HG02981 (cell line): ENCODE measurements at regions not wholly inside any gene's neighbourhood (a gene's known extent, or its start where the extent isn't known, plus 50 kb on each side); places are given as distances from the start of the nearest gene placed in this dataset.

Experiments used
- ATAC-seq: cut with Tn5 transposase; IDR thresholded peaks from one replicate; pipeline ENCODE4 v1.9.1; 2021; ENCODE audit warnings: mild to moderate bottlenecking, moderate library complexity; ENCODE audit not compliant: unreplicated experiment

DNA sequence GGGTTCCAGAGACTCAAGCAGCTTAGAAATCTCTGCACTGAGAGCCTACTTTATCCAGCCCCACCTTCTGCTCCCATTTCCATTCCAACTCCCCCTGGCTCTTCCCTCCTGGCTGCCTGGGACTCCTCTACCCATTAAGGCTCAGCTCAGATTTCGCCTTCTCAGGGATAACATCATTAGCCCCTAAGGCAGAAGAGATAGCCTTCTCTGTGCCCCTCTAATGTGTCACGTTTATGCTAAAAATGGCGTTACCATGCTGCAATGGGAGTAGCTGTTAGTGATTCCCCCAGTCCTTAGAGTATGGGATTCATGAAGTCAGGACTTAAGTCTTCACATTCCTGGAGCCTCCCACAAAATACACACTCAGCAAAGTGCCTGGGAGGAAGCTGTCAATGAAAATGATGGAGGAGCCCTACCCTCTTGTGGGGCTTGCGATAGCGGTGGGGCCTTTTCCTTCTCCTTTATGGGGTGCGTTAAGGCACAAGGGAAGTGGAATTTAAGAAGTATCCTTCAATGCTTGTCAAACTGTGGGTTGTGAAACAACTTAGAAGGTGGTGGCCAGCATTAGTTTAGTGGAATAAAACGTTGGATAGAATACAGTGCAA is 144.7 kb upstream of the COPS8 start:
- no peak for ATAC-seq

DNA sequence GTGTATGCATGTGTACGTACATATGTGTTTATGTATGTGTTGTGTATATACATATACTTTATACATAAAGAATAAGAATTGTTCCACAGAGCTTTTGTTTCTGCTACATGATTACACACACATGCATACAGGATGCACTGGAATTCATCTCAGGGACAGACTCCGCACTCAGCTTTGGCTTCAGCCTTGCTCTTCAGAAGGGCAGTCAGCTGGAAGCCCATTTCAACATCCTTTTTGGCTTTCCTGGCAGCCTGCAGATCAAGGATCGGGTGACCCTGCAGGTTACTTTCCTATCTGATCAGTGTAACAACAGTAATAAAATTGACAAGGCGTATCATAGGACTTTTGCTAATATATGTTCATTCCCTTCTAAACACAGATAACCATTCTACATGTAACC is 144.1 kb upstream of the COPS8 start:
- ATAC-seq = no peak

DNA sequence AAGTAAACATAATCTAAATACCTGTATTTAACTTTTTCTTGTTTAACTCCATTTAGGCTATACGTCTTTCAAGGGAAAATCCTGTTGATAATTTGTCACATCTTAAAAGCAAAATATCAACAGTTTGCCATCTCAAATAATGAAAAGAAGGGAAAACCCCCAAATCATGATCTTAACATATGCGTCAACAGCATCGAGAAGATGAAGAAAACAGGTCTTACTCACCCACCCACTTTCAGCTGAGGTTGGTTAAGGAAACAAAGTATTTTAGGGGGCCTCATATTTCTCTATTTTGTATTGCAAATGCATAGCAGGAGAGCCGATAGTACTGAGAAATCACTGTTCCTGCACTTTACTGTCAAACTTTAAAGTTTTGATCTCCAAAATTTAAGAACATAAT is 143.1 kb upstream of the COPS8 start:
- no peak for ATAC-seq

DNA sequence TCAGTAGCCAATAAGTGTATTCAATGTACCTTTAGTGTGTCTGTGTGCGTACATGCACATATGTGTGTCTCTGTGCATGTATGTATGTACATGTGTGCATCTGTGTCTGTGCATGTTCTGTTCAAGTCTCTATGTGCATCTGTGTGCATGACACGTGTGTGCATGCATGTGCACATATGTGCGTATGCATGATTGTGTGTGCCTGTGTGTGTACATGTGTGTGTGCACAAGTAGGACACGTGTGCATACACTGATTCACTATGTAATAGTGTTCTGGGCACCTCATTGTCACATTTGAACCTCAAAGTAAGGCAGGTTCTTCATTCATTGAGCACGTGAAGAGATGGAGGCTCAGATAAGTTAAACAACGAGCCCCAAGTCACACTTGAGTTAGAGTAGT is 142.6 kb upstream of the COPS8 start:
- no peak for ATAC-seq

DNA sequence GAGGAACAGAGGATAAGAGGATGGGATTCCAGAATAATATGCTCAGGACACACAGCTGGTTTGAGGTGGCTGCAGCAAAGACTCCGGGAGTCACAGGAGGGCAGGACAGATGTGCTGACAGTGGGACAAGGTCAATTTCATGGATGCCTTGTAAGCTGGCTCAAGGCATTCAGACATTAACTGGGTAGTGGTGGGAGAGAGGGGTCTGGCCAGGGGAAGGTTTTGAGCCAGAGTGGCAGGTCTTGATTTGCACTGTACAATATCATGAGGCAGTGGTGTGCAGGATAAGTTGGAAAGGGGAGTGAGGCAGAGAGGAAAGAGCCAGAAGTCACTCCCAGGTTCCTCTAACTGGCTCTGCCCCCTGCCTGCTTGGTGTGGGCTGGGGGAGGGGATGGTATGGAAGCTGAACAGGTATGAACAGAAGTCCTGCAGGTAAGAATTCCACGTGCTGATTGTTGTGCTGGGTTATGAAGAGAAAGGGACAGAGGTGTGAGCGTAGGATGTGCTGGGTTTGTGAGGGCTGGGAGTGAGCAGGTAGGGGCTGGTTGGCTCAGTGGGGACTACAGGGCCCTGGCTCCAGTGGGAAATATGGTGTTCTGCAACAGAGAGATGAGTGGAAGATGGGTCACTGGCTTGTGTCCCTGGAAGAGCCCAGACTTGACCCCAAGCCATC is 141.7 kb upstream of the COPS8 start:
- no peak for ATAC-seq

DNA sequence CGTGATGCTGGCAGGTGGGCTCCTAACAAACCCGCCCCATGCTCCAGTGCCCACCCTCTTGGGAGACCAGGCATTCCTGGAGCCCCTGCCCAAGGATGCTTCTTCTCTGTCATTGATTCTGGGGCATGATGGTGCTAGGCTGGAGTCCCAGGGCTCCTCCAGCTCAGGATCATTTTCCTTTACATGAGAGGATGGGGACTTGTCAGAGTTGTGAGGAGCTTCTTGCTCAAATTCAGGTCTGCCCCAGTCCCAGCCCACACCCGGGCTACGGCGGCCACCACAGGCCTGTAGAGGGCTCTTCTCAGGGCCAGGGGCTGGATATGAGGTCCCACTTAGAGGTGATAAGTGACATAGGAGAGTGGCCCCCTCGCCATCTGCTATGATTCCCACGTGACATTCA is 141.1 kb upstream of the COPS8 start:
- no peak for ATAC-seq

DNA sequence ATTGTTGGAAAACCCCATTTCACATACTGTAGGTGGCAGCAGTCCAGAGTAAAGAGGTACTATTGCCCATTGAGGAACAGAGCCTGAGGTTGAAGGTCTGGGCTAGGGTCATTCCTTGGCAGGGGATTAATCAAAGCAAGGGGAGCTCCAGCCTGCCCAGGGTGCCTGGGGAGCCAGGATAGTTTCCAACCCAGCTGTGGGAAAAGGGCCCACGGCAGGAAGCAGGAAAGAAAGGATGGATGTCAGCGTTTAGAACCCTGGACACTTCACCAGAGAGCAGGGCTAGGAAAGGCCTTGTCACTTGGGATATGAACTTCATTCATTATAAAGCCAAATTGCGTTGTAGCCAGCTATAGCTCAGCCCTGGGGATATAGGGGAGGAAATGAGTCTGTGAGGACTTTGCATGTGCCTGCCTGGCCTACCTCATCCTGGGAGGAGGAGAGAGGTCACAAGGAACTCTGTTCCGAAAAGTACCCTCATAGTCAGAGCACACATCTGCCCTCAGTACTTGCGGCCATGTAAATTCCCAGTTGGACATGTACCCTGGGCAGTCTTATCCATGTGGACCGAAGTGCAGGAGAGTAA is 140.2 kb upstream of the COPS8 start:
- ATAC-seq = no peak

DNA sequence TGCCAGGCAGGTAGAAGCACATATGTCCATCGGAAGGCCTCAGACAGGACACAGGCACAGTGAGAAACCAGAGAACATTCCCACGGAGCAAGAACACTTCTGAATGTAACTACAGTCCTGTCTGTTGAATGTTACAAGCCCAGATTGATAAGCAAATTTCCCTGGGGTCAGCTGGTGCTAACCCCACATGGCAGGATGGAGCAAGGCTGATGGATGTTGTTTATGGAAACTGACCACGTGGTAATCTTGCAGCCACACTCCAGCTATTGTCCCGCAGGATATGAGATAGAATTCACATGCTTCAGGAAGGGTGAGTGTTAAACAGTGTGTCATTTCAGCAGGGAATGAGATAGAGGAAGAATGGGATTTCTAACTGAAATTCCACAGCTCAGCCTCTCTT is 138.8 kb upstream of the COPS8 start:
- ATAC-seq = no peak

DNA sequence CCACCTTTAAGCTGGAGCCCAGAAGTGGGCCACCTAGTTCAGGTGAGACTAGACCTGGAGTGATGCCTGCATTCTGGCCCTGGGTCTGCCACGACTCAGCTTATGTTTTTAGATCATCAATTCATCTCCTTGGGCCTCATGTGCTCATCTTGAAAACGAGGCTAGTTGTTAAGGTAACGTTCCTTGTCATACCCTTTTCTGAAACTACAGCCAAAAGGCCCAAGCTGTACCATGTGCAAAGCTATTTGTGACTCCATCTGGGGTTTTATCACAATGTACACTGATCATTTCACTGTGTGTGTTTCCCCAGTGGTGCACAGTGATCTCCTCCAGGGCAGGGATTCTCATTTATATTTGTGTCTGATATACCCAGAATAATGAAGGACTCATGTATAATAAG is 138.4 kb upstream of the COPS8 start:
- no peak for ATAC-seq

DNA sequence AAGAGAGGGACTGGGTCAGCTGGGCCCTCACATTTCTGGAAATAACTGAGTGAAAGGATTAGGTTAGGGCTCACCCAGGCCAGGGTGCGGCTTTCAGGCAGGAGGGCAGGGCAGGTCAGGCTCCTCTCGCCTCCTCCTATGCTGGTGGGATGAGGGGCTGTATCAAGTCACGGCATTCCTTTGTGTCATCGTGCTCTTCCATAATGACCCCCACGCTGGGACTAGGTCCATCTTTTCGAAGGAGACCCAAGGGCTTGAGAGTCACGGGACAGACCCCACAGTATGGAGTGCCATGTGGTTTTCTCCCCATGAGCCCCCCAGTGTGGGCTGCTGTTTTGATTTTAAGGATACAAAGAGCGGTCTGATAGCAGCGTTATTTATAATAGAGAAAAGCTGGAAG is 137.8 kb upstream of the COPS8 start:
- no peak for ATAC-seq

DNA sequence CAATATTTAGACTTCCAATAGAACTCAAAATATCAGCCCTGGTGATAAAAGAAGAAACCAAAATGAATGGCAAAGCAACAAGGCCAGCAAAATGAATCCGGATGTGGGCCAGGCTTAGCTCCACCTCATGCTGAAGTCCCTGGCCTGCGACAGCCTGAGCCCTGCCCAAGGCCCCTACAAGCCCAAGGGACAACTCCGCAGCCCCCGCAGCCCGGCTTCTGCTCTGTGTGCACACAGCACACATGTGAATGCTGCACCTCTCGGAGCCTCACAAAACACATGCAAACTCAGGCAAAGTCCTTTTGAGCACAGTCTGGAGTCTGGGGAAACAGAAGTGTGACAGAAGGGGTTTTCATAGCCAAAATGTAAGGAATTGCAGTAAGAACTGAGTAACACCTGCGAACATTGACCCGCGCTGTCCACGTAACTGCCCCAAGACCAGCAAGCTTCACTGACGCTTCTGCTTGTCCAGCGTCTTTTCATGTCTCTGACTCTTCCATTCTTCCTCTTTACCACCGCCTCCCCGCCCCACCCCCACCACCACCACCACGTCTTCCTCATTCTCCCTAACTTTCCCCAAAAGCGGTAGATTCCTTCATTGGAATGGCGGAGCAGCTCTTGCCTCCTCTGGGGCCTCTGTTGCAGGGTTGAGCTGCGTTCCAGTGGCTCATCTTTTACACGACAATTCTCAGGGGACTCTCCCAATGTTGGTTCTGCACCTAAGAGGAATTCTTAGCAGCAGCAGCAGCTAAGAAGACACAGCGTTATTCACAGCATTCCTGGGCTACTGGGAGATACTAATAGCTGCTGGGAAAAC is 136.4 kb upstream of the COPS8 start:
- no peak for ATAC-seq

DNA sequence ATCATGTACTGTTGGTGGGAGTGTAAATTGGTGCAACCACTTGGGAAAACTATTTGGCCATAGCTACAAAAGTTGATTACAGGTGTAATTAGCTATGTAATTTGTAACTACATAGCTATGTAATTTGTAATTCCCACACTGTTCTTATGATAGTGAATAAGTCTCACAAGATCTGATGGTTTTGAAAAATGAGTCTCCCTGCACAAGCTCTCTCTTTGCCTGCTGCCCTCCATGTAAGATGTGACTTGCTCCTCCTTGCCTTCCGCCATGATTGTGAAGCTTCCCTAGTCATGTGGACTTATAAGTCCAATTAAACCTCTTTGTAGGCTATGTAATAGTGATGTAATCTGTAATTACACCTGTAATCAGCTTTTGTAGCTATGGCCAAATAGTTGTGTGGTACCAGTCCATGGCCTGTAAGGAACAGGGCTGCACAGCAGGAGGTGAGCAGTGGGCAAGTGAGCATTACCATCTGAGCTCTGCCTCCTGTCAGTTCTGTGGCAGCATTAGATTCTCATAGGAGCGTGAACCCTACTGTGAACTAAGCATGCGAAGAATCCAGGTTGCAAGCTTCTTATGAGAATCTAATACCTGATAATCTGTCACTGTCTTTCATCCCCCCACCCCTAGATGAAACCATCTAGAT is 133.7 kb upstream of the COPS8 start:
- ATAC-seq = no peak

DNA sequence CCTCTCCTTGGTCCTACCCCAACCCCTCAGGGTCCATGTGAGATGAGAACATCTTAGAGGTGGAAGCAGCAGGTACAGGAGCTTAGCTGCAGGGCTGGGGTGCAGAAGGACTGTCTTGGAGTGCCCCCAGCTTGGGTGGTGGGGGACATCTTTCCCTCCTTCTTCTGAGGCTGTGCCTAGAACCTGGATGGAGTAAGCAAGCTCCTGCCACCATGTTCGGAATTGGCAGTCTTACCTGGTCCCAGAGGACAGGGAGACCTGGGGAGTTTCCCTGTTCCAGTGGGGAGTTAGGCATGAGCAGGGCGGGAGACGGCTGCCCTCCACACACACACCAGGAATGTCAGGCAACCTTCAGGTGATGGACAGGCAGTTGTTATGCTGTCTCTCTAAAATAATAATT is 131.0 kb upstream of the COPS8 start:
- no peak for ATAC-seq

DNA sequence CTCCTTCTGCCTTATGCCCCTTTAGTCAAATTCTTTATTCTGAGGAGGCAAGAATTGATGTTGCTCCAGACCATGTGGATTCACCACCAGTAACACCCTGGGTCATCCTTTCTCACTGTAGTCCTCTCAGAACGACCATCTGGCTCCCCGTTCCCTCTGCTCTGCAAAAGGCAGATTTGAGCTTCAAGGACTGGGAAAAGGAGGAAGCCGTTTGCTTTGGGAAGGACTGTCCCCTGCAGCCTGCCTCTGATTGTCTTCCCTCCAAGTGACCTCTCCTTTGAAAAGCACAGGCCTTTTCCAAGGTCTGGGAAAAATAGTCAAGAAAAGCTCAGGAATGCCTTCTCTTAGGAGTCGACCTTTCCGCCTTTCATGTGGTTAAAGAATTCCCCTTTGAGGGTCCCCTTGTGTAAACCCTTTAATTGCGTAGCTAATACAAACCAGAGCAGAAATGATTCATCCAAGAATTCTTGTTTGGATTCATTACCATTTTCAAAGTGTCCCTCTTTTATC is 130.1 kb upstream of the COPS8 start:
- ATAC-seq = no peak

DNA sequence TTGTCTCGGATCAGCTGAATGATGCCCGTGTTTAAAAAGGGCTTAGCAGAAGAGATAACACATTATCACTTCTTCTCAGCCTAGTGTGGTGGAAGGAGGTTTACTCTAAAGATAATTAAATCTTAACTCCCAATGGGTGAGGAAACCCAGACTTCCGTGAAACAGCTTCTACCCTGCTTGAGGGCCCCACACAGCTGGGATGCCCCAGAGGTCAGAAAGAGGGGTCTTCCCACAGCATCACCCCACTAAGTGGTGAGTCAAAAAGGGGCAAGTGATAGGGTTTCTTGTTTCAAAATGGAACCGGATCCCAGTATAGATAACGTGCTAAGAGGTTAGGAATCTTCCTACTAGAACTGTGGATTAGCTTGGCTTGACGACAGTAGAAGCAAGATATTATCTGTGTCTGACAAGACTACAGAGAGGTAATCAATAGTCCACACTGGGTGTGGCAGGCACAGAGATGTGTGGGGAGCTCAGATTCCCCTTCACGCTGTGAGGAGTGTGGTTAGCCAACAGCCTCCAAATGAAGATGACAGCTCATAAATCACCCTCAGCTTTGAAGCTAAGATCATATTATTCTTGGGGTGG is 129.6 kb upstream of the COPS8 start:
- no peak for ATAC-seq

DNA sequence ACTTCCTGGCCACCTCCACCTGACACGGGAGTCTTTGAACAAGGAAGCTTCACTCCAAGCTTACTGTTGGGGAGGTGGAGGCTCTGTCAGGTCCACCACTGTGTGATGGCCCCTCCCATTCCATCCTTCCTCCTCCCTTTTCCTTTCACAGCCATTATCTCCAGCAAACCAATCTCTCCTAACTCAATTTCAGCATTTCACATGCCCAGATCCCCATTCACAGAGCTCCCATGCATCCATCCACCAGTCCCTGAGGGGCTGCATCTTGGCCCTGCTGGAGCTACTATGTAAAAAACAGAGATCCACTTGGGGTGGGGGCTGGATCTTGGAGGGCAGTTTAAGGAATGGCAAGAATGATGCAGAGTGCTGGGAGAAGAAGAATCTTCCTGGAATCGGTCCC is 129.0 kb upstream of the COPS8 start:
- no peak for ATAC-seq

DNA sequence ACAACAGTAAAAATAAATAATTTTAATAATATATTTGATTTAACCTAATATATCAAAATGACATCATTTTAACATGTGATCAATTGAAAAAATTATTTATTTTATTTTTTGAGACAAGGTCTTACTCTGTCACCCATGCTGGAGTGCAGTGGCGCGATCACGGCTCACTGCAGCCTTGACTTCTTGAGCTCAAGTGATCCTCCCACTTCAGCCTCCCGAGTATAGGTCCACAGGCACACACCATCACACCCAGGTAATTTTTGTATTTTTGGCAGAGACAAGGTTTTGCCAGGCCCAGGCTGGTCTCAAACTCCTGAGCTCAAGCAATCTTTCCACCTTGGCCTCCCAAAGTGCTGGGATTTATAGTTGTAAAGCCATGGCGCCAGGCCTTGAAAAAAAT is 126.7 kb upstream of the COPS8 start:
- no peak for ATAC-seq

DNA sequence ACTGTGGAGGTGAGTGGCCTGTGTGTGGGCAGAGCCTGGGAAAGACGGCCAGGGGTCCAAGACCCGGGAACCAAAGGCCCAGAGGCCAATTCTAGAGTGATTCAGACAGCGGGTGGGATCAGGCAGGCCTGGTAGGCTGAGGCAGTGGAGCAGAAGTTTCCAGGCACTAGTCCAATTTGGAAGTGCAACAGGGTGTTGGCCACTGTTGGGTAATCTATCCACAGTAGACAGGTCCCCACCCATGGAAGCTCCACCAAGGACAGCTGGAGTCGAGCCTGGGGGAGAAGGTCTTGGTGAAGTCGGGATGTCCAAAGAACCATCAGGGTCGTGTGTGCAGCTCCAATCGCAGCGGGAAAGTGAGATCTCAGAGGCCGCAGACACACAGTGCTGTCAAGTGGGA is 125.8 kb upstream of the COPS8 start:
- ATAC-seq = no peak

DNA sequence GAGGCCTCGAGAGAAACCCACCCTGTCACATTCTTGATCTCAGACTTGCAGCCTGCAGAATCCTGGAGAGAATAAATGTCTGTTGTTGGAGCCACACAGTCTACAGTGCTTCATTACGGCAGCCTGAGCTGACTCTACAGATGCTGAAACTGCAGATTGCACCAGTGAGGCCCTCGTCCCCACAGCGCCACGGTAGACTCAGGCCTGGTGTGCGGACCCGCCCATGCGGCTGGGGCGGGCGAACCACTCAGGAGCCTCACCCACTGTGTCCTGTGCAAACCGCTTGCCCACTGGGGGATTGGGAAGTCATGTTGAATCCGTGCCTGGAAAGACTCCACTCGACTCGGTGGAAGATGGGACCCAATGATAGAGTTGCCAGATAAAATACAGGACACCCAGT is 125.2 kb upstream of the COPS8 start:
- ATAC-seq = no peak

DNA sequence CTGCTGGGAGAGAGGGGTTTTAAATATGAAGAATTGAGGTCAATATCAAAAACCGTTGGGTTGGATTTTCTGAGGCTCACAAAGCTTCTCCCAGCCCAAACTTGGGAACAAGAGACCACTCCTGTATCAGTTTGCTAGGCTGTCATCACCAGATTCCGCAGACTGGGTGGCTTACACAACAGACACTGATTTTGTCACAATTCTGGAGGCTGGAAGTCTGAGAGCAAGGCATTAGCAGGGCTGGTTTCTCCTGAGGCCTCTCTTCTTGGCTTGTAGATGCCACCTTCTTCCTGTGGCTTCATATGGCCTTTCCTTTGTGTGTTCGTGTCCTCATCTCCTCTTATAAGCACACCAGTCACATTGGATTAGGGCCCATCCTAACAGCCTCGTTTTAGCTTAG is 122.9 kb upstream of the COPS8 start:
- ATAC-seq = no peak

DNA sequence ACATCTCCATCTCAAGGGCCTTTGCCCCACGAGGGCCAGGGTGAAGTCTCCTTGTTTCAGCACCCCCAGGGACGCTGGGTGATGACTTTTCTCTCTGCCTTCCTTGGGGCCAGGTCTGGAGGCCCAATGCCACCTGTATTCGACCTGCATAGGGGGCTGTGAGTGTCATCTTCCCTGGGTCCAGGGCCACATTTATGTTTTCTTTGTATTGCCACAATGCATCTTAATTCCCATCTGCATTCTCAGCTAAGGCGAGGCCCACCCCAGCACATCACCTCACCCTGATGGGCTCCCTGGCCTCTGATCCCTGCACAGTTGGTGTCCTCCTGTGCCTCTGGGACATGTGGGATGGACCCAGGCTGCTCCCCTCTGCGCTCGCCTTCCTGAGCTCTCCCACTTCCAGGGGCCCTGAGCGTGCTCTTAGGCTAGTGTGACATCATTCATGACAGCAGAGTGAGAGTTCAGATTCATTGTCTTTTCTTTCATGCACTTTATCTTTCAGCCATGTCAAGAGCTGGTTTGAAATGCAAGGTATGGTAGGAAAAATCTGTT is 122.0 kb upstream of the COPS8 start:
- no peak for ATAC-seq
